Stomach (tissue), 8 donors: ENCODE measurements at regions not wholly inside any gene's neighbourhood (a gene's known extent, or its start where the extent isn't known, plus 50 kb on each side); places are given as distances from the start of the nearest gene placed in this dataset.

Experiments used
- DNase-seq, 2 donors: peaks; one replicate each; pipeline versions ENCODE4 v3.0.0 to v3.0.0-alpha.2; 2013 to 2019
- H3K27ac ChIP-seq, 5 donors: fragments of 200-600 bp in 4 of 5; sonication (generic) in 4 of 5; one replicate each; pipeline ENCODE4 v1.5.1; 2013 to 2019; ENCODE audit warnings: mild to moderate bottlenecking in 1 of 5, moderate library complexity in 1 of 5
- H3K27me3 ChIP-seq, 3 donors: fragments of 200-600 bp; sonication (generic); one replicate each; pipeline ENCODE4 v1.5.1; 2017 to 2019; ENCODE audit warnings: mixed run types in 1 of 3
- H3K36me3 ChIP-seq, 4 donors: fragments of 200-600 bp; sonication (generic); 1 replicate in 3 of 4; 2 replicates in 1 of 4; pipeline ENCODE4 v1.5.1; 2016 to 2019
- H3K4me1 ChIP-seq, 4 donors: fragments of 200-600 bp; sonication (generic); one replicate each; pipeline ENCODE4 v1.5.1; 2016 to 2019
- H3K4me3 ChIP-seq, 4 donors: fragments of 200-600 bp; sonication (generic) in 3 of 4; one replicate each; pipeline ENCODE4 v1.5.1; 2016 to 2019; ENCODE audit warnings: mild to moderate bottlenecking in 1 of 4
- H3K9me3 ChIP-seq, 4 donors: fragments of 200-600 bp; sonication (generic); one replicate each; pipeline ENCODE4 v1.5.1; 2016 to 2019
- EP300 ChIP-seq: sonication (generic); formaldehyde crosslinking; IDR thresholded peaks from one replicate; pipeline ENCODE4 v1.6.1; 2017; ENCODE audit warnings: antibody characterized with exemption
- POLR2A ChIP-seq, 4 donors: fragments of 450-650 bp; IDR thresholded peaks; one replicate each; pipeline ENCODE4 v1.6.1; 2016; ENCODE audit warnings: antibody characterized with exemption in 4 of 4, control low read depth in 2 of 4, mild to moderate bottlenecking in 1 of 4, moderate library complexity in 1 of 4
- POLR2AphosphoS5 ChIP-seq, 3 donors: sonication (generic); formaldehyde crosslinking; IDR thresholded peaks; one replicate each; pipeline ENCODE4 v1.6.1; 2016; ENCODE audit warnings: antibody characterized with exemption in 3 of 3
- WGBS, 5 donors: extraction: QIAGEN DNeasy Blood & Tissue Kit in 3 of 5; methylation state at CpG; one replicate each; pipeline versions ENCODE4 v1.1.5 to v1.1.7; 2013 to 2018; 5-methylcytosine and 5-hydroxymethylcytosine counted together
- intact Hi-C: fragments of 100-400 bp; cut with DNase I; formaldehyde crosslinking; loops from one replicate; pipeline ENCODE4 v1.15.1; 2023; ENCODE audit warnings: low total_unique reads
- TF ChIP-seq, protein P1 (sequence below), 7 experiments: fragments of 450-650 bp in 4 of 7; fragments of 200-600 bp in 3 of 7; sonication (generic) in 3 of 7; IDR thresholded peaks; one replicate each; pipeline ENCODE4 v1.5.1; 2016 to 2019; ENCODE audit warnings: antibody characterized with exemption in 7 of 7, control low read depth in 2 of 7, mild to moderate bottlenecking in 1 of 7
- donor health status: healthy with polysubstance abuse.
- donor health status: Bipolar disorder and iron deficiency.
- donor health status: healthy.

DNA sequence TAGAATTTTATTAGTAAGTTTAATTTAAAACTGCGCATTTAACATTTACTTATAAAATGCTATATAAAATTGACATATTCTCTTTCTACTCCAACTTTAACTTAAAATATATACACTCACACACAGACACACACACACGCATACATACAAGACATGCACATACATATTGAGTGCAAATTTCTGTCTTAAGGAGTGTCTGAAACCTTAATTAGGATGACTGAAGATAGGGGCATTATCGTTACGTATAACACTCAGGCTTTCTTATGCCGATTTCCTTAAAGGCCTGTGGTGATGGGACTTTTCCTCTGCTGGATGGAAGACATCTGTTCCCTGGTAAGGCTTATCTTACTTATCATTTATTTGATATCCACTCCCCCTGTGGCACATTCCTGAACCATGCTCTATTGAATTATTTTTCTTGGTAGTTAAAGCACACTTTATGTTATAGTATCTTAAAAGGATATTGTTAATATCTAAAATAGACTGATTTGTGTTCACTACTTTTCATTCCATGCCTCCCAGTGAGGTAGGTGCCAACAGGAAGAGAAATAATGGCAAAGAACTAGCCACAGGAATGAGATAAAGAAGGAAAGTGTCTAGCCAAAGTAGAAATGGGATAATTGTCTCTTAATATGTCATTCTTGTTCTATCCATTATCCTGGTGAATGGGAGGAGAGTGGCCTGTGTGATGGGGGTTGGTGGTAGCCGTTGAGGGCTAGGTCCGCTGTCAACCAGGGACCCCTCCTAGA is 92.9 kb upstream of the GPRIN3 start:
- no peak for TF ChIP-seq POLR2A (IDR thresholded peaks at IDR 0.05)
- no peak for TF ChIP-seq EP300
- TF ChIP-seq POLR2AphosphoS5 (IDR thresholded peaks at IDR 0.05) = no peak
- TF ChIP-seq, protein P1, sequence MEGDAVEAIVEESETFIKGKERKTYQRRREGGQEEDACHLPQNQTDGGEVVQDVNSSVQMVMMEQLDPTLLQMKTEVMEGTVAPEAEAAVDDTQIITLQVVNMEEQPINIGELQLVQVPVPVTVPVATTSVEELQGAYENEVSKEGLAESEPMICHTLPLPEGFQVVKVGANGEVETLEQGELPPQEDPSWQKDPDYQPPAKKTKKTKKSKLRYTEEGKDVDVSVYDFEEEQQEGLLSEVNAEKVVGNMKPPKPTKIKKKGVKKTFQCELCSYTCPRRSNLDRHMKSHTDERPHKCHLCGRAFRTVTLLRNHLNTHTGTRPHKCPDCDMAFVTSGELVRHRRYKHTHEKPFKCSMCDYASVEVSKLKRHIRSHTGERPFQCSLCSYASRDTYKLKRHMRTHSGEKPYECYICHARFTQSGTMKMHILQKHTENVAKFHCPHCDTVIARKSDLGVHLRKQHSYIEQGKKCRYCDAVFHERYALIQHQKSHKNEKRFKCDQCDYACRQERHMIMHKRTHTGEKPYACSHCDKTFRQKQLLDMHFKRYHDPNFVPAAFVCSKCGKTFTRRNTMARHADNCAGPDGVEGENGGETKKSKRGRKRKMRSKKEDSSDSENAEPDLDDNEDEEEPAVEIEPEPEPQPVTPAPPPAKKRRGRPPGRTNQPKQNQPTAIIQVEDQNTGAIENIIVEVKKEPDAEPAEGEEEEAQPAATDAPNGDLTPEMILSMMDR (IDR thresholded peaks at IDR 0.05) = no peak
- Histone ChIP-seq H3K4me1 (peaks cover 0 to 3% (median 0%) of the 10 kb centered on the region in 4 donors), H3K4me3 (no peak overlapping the region), H3K9me3 (no peaks in the 10 kb centered on the region), H3K27me3 (no peaks in the 10 kb centered on the region), H3K27ac (no peak overlapping the region), H3K36me3 (no peaks in the 10 kb centered on the region)
- 83 to 91% (median 86%) methylated on average over 7 of the region's 7 CpGs for WGBS, 5 donors
- DNase-seq = peak in 1 of 2 donors; percentile 9
- intact Hi-C loops = no loop called here

DNA sequence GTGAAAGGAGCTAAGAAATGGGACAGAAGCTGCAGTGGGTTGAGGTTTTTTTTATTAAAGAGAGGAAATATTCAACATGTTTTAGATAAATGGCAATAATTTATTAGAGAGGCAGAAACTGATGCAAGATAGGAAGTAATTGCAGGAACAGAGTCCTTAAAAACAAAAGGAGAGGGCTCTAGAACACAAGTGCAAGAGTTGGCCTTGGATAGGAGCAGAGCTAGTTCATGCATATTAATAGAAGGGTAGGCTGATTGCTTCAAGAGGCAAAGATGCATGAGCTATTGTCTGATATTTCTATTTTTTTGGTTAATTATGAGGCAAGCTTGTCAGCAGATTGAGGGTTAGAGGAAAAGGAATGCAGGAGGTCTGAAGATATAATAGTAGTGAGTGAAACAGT is 91.0 kb upstream of the GPRIN3 start:
- H3K27ac ChIP-seq = no peak overlapping the region
- peaks cover 0 to 3% (median 0%) of the 10 kb centered on the region in 4 donors for H3K4me1 ChIP-seq
- TF ChIP-seq POLR2A (IDR thresholded peaks at IDR 0.05) = no peak
- no peak for TF ChIP-seq POLR2AphosphoS5 (IDR thresholded peaks at IDR 0.05)
- no peak for TF ChIP-seq EP300
- TF ChIP-seq, protein P1 (IDR thresholded peaks at IDR 0.05) = no peak
- no peaks in the 10 kb centered on the region for H3K36me3 ChIP-seq
- no peaks in the 10 kb centered on the region for H3K27me3 ChIP-seq
- H3K9me3 ChIP-seq = no peaks in the 10 kb centered on the region
- no peak for DNase-seq
- H3K4me3 ChIP-seq = no peak overlapping the region
- intact Hi-C loops = no loop called here

DNA sequence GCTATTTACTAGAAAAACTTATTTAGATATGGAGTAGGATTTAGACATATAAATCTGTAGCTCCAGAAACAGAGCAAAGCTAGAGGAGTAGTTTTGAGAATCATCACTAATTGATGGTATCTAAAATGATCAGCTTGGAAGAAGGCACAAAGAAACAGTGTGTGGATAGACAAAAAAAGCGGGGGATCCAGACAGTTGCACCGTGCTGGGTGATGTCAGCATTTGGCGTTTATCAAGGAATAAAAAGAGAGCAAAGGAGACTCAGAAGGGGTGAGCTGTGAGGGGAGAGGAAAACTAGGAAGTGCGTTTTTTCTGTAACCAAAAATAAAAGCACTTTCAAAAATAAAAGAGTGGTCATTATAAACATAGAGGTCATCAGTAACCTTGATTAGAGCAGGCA is 90.5 kb upstream of the GPRIN3 start:
- Histone ChIP-seq H3K4me3 (no peak overlapping the region), H3K4me1 (peaks cover 0 to 3% (median 0%) of the 10 kb centered on the region in 4 donors), H3K27me3 (no peaks in the 10 kb centered on the region), H3K36me3 (no peaks in the 10 kb centered on the region), H3K9me3 (no peaks in the 10 kb centered on the region), H3K27ac (no peak overlapping the region)
- TF ChIP-seq EP300 (no peak), POLR2AphosphoS5 (IDR thresholded peaks at IDR 0.05) (no peak), POLR2A (IDR thresholded peaks at IDR 0.05) (no peak)
- TF ChIP-seq, protein P1 (IDR thresholded peaks at IDR 0.05) = no peak
- intact Hi-C loops = no loop called here
- no peak for DNase-seq
- 66 to 74% (median 73%) methylated on average over 4 of the region's 4 CpGs for WGBS, 5 donors

DNA sequence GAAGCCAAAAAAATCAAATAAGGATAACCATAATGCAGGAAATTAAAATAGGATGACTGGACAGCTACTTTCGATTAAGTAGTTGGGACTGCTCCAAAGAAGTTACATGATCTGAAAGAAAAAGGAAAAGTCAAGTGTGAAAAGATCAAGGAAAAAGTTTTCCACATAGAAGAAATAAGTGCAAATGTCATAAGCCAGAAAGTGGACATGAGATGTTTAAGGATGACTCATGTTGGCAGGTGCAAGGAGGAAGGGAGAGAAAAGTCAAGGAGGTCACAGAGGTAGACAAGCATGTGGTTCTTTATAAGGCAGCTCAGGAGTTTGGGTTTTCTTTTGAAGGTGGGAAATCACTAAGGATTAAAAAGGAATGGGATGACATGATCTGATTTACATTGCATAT is 89.8 kb upstream of the GPRIN3 start:
- Histone ChIP-seq H3K9me3 (no peaks in the 10 kb centered on the region), H3K36me3 (no peaks in the 10 kb centered on the region), H3K27ac (no peak overlapping the region), H3K4me1 (peaks cover 0 to 3% (median 0%) of the 10 kb centered on the region in 4 donors), H3K27me3 (no peaks in the 10 kb centered on the region), H3K4me3 (no peak overlapping the region)
- no peak for DNase-seq
- no peak for TF ChIP-seq EP300
- no peak for TF ChIP-seq POLR2AphosphoS5 (IDR thresholded peaks at IDR 0.05)
- no peak for TF ChIP-seq POLR2A (IDR thresholded peaks at IDR 0.05)
- TF ChIP-seq, protein P1 (IDR thresholded peaks at IDR 0.05) = no peak
- WGBS, 5 donors = 44 to 46% (median 46%) methylated on average over 1 of the region's 1 CpG
- intact Hi-C loops = no loop called here
